ENCODE measurements at regions not wholly inside any gene's neighbourhood (a gene's known extent, or its start where the extent isn't known, plus 50 kb on each side); places are given as distances from the start of the nearest gene placed in this dataset.

DNA sequence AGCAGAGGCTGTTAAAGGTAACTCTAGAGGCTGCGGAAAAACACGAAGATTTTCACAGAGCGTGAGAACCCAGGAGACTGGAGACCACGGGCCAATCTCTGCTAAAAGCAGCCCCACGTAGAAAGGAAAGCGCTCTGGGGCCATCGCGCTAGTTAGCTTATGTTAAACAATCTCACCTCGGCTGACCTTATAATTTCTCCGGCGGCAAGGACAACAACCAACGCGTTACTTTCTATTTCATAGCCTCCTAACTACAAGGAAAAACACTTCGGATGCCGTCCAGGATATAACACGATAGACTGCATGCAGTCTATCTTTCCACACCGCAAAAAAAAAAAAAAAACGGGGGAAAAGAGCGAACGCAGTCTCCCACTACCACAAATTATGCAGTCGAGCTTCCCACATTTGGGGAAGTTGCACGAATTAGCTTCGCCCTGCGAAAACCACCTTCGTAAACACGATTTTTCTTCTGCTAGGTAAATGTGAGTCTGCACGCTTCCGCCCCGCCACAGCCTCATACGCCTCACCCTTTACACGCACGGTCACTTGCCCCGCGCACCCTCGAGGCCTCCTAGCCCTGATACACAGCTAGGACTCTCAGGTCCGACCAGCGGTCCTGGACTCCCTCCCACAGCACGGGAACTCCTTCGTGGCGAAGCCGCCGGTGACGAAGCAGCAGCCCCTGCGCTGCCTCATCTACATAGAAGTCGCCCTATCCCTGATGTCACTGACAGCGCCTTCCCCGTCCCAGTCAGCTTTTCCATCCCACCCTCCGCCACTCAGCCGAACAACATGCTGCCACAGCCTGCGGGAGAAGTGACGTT lies 87.8 kb downstream of the PRKAB2 start (continued):
- TF ChIP-seq, protein P1, sequence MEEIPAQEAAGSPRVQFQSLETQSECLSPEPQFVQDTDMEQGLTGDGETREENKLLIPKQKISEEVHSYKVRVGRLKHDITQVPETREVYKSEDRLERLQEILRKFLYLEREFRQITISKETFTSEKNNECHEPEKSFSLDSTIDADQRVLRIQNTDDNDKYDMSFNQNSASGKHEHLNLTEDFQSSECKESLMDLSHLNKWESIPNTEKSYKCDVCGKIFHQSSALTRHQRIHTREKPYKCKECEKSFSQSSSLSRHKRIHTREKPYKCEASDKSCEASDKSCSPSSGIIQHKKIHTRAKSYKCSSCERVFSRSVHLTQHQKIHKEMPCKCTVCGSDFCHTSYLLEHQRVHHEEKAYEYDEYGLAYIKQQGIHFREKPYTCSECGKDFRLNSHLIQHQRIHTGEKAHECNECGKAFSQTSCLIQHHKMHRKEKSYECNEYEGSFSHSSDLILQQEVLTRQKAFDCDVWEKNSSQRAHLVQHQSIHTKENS (CRISPR knock-in tag; IDR thresholded peaks at IDR 0.05), result no peak
- TF ChIP-seq, protein P2, sequence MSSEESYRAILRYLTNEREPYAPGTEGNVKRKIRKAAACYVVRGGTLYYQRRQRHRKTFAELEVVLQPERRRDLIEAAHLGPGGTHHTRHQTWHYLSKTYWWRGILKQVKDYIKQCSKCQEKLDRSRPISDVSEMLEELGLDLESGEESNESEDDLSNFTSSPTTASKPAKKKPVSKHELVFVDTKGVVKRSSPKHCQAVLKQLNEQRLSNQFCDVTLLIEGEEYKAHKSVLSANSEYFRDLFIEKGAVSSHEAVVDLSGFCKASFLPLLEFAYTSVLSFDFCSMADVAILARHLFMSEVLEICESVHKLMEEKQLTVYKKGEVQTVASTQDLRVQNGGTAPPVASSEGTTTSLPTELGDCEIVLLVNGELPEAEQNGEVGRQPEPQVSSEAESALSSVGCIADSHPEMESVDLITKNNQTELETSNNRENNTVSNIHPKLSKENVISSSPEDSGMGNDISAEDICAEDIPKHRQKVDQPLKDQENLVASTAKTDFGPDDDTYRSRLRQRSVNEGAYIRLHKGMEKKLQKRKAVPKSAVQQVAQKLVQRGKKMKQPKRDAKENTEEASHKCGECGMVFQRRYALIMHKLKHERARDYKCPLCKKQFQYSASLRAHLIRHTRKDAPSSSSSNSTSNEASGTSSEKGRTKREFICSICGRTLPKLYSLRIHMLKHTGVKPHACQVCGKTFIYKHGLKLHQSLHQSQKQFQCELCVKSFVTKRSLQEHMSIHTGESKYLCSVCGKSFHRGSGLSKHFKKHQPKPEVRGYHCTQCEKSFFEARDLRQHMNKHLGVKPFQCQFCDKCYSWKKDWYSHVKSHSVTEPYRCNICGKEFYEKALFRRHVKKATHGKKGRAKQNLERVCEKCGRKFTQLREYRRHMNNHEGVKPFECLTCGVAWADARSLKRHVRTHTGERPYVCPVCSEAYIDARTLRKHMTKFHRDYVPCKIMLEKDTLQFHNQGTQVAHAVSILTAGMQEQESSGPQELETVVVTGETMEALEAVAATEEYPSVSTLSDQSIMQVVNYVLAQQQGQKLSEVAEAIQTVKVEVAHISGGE (CRISPR knock-in tag; IDR thresholded peaks at IDR 0.05), result peak in 1 of 3 experiments; percentile 65; a peak in 1 of 6 replicates
- TF ChIP-seq, protein P3, sequence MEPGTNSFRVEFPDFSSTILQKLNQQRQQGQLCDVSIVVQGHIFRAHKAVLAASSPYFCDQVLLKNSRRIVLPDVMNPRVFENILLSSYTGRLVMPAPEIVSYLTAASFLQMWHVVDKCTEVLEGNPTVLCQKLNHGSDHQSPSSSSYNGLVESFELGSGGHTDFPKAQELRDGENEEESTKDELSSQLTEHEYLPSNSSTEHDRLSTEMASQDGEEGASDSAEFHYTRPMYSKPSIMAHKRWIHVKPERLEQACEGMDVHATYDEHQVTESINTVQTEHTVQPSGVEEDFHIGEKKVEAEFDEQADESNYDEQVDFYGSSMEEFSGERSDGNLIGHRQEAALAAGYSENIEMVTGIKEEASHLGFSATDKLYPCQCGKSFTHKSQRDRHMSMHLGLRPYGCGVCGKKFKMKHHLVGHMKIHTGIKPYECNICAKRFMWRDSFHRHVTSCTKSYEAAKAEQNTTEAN (CRISPR knock-in tag; IDR thresholded peaks at IDR 0.05), result no peak
- TF ChIP-seq ZC3H4 (CRISPR knock-in tag; IDR thresholded peaks at IDR 0.05; ENCODE audit: borderline replicate concordance) (peak; percentile 97), FOXA1 (IDR thresholded peaks at IDR 0.05; ENCODE audit: borderline replicate concordance) (no peak), CHD4 (IDR thresholded peaks at IDR 0.05; ENCODE audit: insufficient read depth, insufficient replicate concordance, low read depth, low read length, poor library complexity, severe bottlenecking) (no peak), PRMT5 (CRISPR knock-in tag; IDR thresholded peaks at IDR 0.05) (no peak), ATF7 (IDR thresholded peaks at IDR 0.05) (peak; percentile 95), RBM22 (IDR thresholded peaks at IDR 0.05; ENCODE audit: low read depth, low read length, poor library complexity, severe bottlenecking) (peak; percentile 63), NCOR1 (IDR thresholded peaks at IDR 0.05) (peak; percentile 92), DIDO1 (tag; IDR thresholded peaks at IDR 0.05; ENCODE audit: low read depth) (peak; percentile 75; the same call in 1 of the 2 replicates), EWSR1 (IDR thresholded peaks at IDR 0.05; ENCODE audit: borderline replicate concordance, low read depth, partially characterized antibody) (peak; percentile 94), HNRNPK (IDR thresholded peaks at IDR 0.05; ENCODE audit: low read depth, low read length, poor library complexity, severe bottlenecking) (no peak), ESRRA (IDR thresholded peaks at IDR 0.05; ENCODE audit: borderline replicate concordance, low read depth) (no peak; the same call in 1 of the 2 replicates)
- TF ChIP-seq, protein P4, sequence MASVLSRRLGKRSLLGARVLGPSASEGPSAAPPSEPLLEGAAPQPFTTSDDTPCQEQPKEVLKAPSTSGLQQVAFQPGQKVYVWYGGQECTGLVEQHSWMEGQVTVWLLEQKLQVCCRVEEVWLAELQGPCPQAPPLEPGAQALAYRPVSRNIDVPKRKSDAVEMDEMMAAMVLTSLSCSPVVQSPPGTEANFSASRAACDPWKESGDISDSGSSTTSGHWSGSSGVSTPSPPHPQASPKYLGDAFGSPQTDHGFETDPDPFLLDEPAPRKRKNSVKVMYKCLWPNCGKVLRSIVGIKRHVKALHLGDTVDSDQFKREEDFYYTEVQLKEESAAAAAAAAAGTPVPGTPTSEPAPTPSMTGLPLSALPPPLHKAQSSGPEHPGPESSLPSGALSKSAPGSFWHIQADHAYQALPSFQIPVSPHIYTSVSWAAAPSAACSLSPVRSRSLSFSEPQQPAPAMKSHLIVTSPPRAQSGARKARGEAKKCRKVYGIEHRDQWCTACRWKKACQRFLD (CRISPR knock-in tag; IDR thresholded peaks at IDR 0.05), result peak; percentile 83; the same call in 1 of the 2 replicates
- TF ChIP-seq, protein P5, sequence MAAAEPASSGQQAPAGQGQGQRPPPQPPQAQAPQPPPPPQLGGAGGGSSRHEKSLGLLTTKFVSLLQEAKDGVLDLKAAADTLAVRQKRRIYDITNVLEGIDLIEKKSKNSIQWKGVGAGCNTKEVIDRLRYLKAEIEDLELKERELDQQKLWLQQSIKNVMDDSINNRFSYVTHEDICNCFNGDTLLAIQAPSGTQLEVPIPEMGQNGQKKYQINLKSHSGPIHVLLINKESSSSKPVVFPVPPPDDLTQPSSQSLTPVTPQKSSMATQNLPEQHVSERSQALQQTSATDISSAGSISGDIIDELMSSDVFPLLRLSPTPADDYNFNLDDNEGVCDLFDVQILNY (CRISPR knock-in tag; IDR thresholded peaks at IDR 0.05), result 0 out of 2 replicates have a peak, but pooled peaks have one; percentile 19

Measured in K562 (cell line).